GM12875 (cell line): ENCODE measurements at regions not wholly inside any gene's neighbourhood (a gene's known extent, or its start where the extent isn't known, plus 50 kb on each side); places are given as distances from the start of the nearest gene placed in this dataset.

Experiments
- H3K4me3 ChIP-seq: one replicate; pipeline ENCODE4 v1.5.1; 2011; ENCODE audit warnings: low read depth, low read length, control low read depth
- TF ChIP-seq, protein P1 (sequence below): IDR thresholded peaks from 2 replicates; pipeline ENCODE4 v1.5.1; 2011; ENCODE audit warnings: low read depth, mild to moderate bottlenecking, control low read depth, inconsistent platforms, low read length, moderate library complexity, borderline replicate concordance; ENCODE audit not compliant: insufficient read depth

GRCh38 chr7:46963719-46964118 is 618.2 kb downstream of the TNS3 start:
- TF ChIP-seq, protein P1, sequence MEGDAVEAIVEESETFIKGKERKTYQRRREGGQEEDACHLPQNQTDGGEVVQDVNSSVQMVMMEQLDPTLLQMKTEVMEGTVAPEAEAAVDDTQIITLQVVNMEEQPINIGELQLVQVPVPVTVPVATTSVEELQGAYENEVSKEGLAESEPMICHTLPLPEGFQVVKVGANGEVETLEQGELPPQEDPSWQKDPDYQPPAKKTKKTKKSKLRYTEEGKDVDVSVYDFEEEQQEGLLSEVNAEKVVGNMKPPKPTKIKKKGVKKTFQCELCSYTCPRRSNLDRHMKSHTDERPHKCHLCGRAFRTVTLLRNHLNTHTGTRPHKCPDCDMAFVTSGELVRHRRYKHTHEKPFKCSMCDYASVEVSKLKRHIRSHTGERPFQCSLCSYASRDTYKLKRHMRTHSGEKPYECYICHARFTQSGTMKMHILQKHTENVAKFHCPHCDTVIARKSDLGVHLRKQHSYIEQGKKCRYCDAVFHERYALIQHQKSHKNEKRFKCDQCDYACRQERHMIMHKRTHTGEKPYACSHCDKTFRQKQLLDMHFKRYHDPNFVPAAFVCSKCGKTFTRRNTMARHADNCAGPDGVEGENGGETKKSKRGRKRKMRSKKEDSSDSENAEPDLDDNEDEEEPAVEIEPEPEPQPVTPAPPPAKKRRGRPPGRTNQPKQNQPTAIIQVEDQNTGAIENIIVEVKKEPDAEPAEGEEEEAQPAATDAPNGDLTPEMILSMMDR: no peak

GRCh38 chr7:46960970-46961369 is 620.9 kb downstream of the TNS3 start:
- TF ChIP-seq, protein P1: no peak
- no peak overlapping the region for H3K4me3 ChIP-seq

More at GRCh38 chr7:46963719-46964118, 618.2 kb downstream of the TNS3 start:
- no peak overlapping the region for H3K4me3 ChIP-seq

DNA sequence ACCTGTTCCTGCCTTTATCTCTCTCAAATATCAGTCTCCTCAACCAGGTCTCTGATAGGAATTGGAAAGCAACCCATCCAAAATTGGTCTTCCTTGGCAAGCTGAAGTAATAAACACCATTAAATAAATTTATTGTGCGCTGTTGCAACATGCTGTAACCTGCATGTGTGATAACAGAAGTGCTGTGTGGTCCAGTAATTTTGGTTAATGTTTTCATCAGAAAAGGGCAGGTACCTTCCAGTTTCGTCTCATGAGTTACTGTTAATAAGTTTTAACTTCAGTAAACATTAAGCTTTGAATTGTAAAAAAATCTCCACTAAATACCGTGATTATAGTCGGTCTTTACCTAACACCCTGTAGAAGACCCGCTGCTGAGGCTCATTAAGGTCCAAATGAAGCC is 624.7 kb downstream of the TNS3 start:
- no peak overlapping the region for H3K4me3 ChIP-seq
- TF ChIP-seq, protein P1: no peak

DNA sequence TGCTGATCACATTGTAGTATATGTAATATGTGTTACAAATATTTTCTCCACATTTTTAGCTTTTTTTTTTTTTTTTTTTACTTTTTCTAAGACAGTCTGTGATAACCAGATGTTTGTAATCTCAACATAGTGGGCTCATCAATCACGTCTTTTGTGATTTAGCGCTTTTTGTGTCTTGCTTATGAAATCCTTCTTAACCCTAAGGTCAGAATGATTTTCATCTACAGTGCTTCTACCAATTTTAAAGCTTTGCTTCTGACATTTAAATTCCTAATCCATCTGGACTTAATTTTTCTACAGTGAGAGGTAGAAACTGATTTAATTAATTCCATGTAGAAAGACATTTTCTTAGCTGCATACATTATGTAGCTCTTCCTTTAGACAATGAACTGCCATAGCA is 626.4 kb downstream of the TNS3 start:
- no peak overlapping the region for H3K4me3 ChIP-seq
- TF ChIP-seq, protein P1: no peak

DNA sequence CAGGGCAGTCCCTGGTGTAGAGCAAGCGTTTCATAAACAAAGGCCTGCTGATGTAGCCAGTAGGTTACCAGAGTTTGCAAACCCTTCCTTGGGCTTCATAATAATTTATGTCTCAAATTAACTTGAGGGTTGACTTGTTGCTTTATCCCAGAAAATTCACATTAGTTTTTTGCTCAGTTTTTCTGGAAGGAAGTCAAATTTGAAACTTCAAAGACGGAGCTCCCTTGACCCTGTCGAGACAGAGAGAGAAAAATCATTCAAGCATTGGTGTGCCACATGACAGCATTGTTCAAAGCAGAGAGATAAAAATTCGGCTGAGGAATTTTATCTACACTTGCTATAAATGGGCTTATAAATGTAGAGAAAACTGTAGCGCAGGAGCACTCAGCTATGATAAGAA is 627.7 kb downstream of the TNS3 start:
- no peak overlapping the region for H3K4me3 ChIP-seq
- TF ChIP-seq, protein P1: no peak

DNA sequence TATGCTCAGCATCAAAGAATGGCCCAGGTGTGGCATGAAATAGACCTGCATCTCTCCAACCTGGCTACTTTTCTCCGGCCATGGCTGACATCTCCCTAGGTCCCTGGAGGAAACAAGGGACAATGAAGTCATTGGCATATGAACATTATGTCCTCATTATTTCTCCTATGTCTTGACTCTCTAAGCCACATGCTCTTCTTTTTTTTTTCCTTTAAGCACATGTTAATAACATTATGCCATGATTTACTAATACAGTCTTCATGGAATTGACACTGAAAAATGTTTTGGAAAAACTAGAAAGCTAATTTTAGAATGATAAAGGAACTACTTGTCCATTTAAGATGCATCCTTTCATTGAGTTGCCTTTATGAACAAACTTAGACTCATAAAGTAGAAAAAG is 628.9 kb downstream of the TNS3 start:
- TF ChIP-seq, protein P1: no peak
- no peak overlapping the region for H3K4me3 ChIP-seq

- no peak overlapping the region for H3K4me3 ChIP-seq
- TF ChIP-seq, protein P1: no peak
Observed at GRCh38 chr7:46949270-46949931, 632.5 kb downstream of the TNS3 start.
